Mesendoderm (in vitro differentiated cells): ENCODE measurements at regions not wholly inside any gene's neighbourhood (a gene's known extent, or its start where the extent isn't known, plus 50 kb on each side); places are given as distances from the start of the nearest gene placed in this dataset.

Source experiments
- DNase-seq: peaks from one replicate; pipeline ENCODE4 v3.0.0; 2013
- H2AK5ac ChIP-seq: 2 replicates; pipeline ENCODE4 v1.6.1; 2013; ENCODE audit warnings: low read length, inconsistent platforms
- H2BK120ac ChIP-seq: 2 replicates; pipeline ENCODE4 v1.6.1; 2013; ENCODE audit warnings: low read depth, mild to moderate bottlenecking, low read length, moderate library complexity, mixed read lengths
- H2BK15ac ChIP-seq: replicated peaks from 2 replicates; pipeline ENCODE4 v1.6.1; 2013; ENCODE audit warnings: low read depth, mild to moderate bottlenecking, moderate library complexity
- H2BK5ac ChIP-seq: 2 replicates; pipeline ENCODE4 v1.6.1; 2013; ENCODE audit warnings: low read length, inconsistent platforms
- H3K18ac ChIP-seq: 2 replicates; pipeline ENCODE4 v1.6.1; 2013; ENCODE audit warnings: mild to moderate bottlenecking, low read length, mixed read lengths
- H3K23ac ChIP-seq: one replicate; pipeline ENCODE4 v1.6.1; 2013; ENCODE audit warnings: low read length
- H3K27ac ChIP-seq: 2 replicates; pipeline ENCODE4 v1.5.1; 2013; ENCODE audit warnings: low read depth, mild to moderate bottlenecking, inconsistent platforms, low read length, moderate library complexity
- H3K27me3 ChIP-seq: 2 replicates; pipeline ENCODE4 v1.6.1; 2013; ENCODE audit warnings: low read length, control low read depth, mild to moderate bottlenecking, inconsistent platforms; ENCODE audit not compliant: insufficient read depth, poor library complexity
- H3K36me3 ChIP-seq: 2 replicates; pipeline ENCODE4 v1.6.1; 2013; ENCODE audit warnings: low read length, inconsistent platforms; ENCODE audit not compliant: control insufficient read depth, insufficient read depth
- H3K4ac ChIP-seq: one replicate; pipeline ENCODE4 v1.6.1; 2013; ENCODE audit warnings: low read depth, mild to moderate bottlenecking, low read length, moderate library complexity
- H3K4me1 ChIP-seq: 2 replicates; pipeline ENCODE4 v1.6.1; 2013; ENCODE audit warnings: low read depth, low read length, inconsistent platforms; ENCODE audit not compliant: control insufficient read depth
- H3K4me2 ChIP-seq: 2 replicates; pipeline ENCODE4 v1.6.1; 2013; ENCODE audit warnings: low read length
- H3K4me3 ChIP-seq: 2 replicates; pipeline ENCODE4 v1.5.1; 2013; ENCODE audit warnings: mild to moderate bottlenecking, low read length
- H3K56ac ChIP-seq: one replicate; pipeline ENCODE4 v1.6.1; 2013; ENCODE audit warnings: low read length
- H3K79me1 ChIP-seq: 2 replicates; pipeline ENCODE4 v1.6.1; 2013; ENCODE audit warnings: low read length, inconsistent platforms
- H3K79me2 ChIP-seq: 2 replicates; pipeline ENCODE4 v1.6.1; 2013; ENCODE audit warnings: mild to moderate bottlenecking, low read length; ENCODE audit not compliant: control insufficient read depth, insufficient read depth
- H3K9ac ChIP-seq: 2 replicates; pipeline ENCODE4 v1.6.1; 2013; ENCODE audit warnings: low read length, inconsistent platforms
- H4K5ac ChIP-seq: one replicate; pipeline ENCODE4 v1.6.1; 2013; ENCODE audit warnings: low read length
- H4K8ac ChIP-seq: one replicate; pipeline ENCODE4 v1.6.1; 2013; ENCODE audit warnings: low read depth, mild to moderate bottlenecking, control low read depth, low read length, moderate library complexity
- WGBS: extraction: QIAGEN DNeasy Blood & Tissue Kit; methylation state at CpG from one replicate; pipeline ENCODE4 v1.1.7; 2013; ENCODE audit warnings: low lambda C conversion rate, missing lambda C conversion rate; ENCODE audit not compliant: insufficient coverage; ENCODE audit errors: extremely low coverage; 5-methylcytosine and 5-hydroxymethylcytosine counted together

DNA sequence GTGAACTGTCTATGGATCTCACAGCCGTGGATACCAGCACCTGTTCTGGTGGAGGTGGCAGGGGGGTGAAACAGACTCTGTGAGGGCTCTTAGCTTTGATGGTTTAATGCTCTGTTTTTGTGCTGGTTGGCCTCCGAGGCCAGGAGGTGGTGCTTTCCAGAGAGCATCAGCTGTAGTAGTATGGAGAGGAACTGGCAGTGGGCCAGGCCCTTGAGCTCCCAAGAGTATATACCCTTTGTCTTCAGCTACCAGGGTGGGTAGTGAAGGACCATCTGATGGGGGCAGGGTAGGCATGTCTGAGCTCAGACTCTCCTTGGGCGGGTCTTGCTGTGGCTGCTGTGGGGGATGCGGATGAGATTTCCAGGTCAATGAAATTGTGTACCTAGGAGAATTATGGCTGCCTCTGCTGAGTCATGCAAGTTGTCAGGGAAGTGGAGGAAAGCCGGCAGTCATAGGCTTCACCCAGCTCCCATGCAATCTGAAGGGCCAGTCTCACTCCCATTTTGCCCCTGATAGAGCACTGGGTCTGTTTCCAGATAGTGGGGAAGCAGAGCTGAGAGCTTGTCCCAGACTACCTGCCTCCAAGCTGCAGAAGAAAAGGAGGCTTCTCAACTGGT lies 102.7 kb upstream of the AHI1 start:
- Histone ChIP-seq H2BK15ac (no peak overlapping the region), H3K18ac (no peak overlapping the region), H3K9ac (no peak overlapping the region), H3K36me3 (no peaks in the 10 kb centered on the region), H3K27ac (no peak overlapping the region), H2BK120ac (no peak overlapping the region), H2BK5ac (no peak overlapping the region), H3K56ac (no peak overlapping the region), H3K4me3 (no peak overlapping the region), H3K4me1 (no peaks in the 10 kb centered on the region), H3K79me2 (no peaks in the 10 kb centered on the region), H4K8ac (no peak overlapping the region), H2AK5ac (no peak overlapping the region), H3K27me3 (no peaks in the 10 kb centered on the region), H4K5ac (no peak overlapping the region), H3K4ac (no peak overlapping the region), H3K23ac (no peak overlapping the region), H3K4me2 (no peak overlapping the region), H3K79me1 (no peaks in the 10 kb centered on the region)
- DNase-seq, result no peak
- WGBS, result no CpG with 5 or more reads among the region's 5 CpGs

DNA sequence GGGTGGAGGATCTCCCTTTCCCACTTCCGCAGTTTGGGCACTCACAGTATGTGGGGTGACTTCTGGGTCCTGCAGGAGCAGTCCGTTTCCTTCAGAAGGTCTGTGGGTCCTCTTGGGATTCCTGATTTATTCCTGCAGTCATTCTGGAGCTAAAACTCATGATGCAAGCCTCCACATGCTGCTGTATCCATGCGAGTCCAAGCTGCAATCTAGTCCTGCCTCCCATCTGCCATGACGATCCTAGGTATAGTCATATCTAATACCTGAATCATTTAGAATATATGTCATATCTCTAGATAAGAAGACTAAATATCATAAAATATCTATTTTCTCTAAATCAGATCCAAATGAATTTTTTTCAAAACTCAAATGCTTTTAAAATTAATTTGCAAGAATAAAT lies 103.4 kb upstream of the AHI1 start:
- Histone ChIP-seq H2BK120ac (no peak overlapping the region), H3K79me1 (no peaks in the 10 kb centered on the region)
- no peak for DNase-seq

DNA sequence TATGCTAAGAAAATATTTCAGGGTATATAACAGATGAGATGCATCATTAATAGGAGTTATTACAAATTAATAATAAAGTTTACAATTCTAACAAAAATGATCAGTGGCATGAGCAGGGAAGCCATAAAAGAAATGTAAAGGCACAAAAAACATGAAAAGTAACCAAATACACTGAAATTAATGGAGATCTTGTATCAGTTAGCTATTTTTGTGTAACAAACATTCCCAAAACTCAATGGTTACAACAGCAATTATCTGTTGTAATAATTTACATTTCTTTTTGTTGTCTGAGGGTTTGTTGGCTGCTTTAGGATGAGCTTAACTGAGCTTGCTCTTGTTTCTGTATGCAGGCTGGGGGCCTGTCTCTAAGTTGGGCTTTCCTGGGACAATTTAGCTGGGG lies 104.3 kb upstream of the AHI1 start:
- H2BK5ac ChIP-seq, result no peak overlapping the region
- no peaks in the 10 kb centered on the region for H3K79me1 ChIP-seq
- no peak overlapping the region for H3K9ac ChIP-seq
- no peaks in the 10 kb centered on the region for H3K36me3 ChIP-seq
- H3K4me1 ChIP-seq, result no peaks in the 10 kb centered on the region
- no peak overlapping the region for H3K18ac ChIP-seq
- no peak overlapping the region for H2AK5ac ChIP-seq
- H4K5ac ChIP-seq, result no peak overlapping the region
- no peaks in the 10 kb centered on the region for H3K79me2 ChIP-seq
- H3K4ac ChIP-seq, result no peak overlapping the region
- H3K23ac ChIP-seq, result no peak overlapping the region
- DNase-seq, result no peak
- H2BK120ac ChIP-seq, result no peak overlapping the region
- no peak overlapping the region for H4K8ac ChIP-seq
- H2BK15ac ChIP-seq, result no peak overlapping the region
- H3K4me2 ChIP-seq, result no peak overlapping the region
- H3K56ac ChIP-seq, result no peak overlapping the region
- H3K27me3 ChIP-seq, result no peaks in the 10 kb centered on the region
- no peak overlapping the region for H3K4me3 ChIP-seq
- H3K27ac ChIP-seq, result no peak overlapping the region

More for the DNA sequence above, 103.4 kb upstream of the AHI1 start:
- no CpG with 5 or more reads among the region's 4 CpGs for WGBS
- Histone ChIP-seq H2BK15ac (no peak overlapping the region), H3K4me3 (no peak overlapping the region), H3K36me3 (no peaks in the 10 kb centered on the region), H3K18ac (no peak overlapping the region), H3K27ac (no peak overlapping the region), H2AK5ac (no peak overlapping the region), H4K8ac (no peak overlapping the region), H3K4me1 (no peaks in the 10 kb centered on the region), H3K4ac (no peak overlapping the region), H3K23ac (no peak overlapping the region), H4K5ac (no peak overlapping the region), H3K9ac (no peak overlapping the region), H3K4me2 (no peak overlapping the region), H3K56ac (no peak overlapping the region), H3K27me3 (no peaks in the 10 kb centered on the region), H2BK5ac (no peak overlapping the region), H3K79me2 (no peaks in the 10 kb centered on the region)

DNA sequence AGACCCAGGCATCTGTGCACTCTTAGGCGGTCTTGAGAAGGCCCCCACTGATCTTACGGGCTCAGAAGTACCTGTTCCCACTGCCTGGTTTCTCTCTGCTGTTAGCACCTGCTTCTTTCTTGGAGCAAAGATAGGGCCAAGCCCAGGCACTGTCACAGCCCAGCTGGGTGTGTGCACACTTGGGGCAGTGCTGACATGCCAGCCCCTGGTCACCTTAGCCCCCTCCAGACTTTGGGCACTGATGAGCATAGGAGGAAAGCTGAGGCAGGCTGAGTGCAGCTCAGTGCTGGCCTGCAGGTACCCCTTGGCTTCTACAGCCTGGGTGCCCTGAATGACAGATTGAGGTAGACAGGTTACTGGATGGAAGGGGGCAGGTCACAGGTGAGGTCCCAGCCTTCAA lies 105.7 kb upstream of the AHI1 start:
- Histone ChIP-seq H3K4me3 (no peak overlapping the region), H3K27ac (no peak overlapping the region), H3K4me1 (no peaks in the 10 kb centered on the region), H3K56ac (no peak overlapping the region), H3K4ac (no peak overlapping the region), H3K18ac (no peak overlapping the region), H3K79me2 (no peaks in the 10 kb centered on the region), H2BK5ac (no peak overlapping the region), H3K27me3 (no peaks in the 10 kb centered on the region), H2BK15ac (no peak overlapping the region), H2BK120ac (no peak overlapping the region), H3K23ac (no peak overlapping the region), H4K8ac (no peak overlapping the region), H3K9ac (no peak overlapping the region), H4K5ac (no peak overlapping the region), H2AK5ac (no peak overlapping the region), H3K4me2 (no peak overlapping the region), H3K36me3 (no peaks in the 10 kb centered on the region), H3K79me1 (no peaks in the 10 kb centered on the region)
- no peak for DNase-seq
- WGBS, result no CpG with 5 or more reads among the region's 2 CpGs

DNA sequence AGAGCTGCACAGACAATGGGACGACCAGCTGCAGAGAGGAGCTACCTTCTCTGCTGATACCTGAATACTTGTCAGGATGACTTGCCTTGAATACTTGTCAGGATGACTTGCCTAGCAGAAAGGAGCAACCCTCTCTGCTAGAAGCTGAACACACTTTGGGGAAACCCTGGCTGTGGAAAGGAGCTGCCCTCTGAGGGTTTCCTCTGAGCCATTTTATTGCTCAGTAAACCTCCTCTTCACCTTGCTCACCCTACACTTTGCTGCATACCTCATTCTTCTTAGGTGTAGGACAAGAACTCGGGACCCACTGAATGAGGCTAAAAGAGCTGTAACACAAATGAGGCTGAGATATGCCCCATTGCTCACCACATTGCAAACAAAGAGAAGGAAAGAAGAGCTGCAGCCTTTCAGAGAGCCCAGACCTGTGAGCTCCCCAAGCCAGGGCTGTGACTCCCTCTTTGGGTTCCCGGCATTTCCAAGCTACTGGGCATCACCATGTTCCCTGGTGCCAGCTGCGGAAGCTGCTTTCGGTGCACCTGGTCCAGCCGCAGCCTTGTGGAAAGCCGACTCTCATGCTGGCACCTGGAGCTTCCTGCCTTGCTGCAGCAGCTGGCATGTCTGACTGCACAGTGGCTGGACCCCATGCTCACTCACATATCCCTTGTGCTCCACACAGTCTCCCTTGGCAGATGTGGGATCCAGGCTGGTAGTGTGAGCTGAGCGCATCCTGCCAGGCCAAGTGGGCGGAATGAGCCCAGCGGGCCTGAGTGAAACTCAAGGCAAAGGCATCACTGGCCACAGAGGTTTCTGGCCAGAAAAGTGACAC lies 106.7 kb upstream of the AHI1 start:
- no peak overlapping the region for H3K4ac ChIP-seq
- no peak overlapping the region for H4K8ac ChIP-seq

More for the DNA sequence above, 106.7 kb upstream of the AHI1 start:
- H2AK5ac ChIP-seq, result no peak overlapping the region
- no peak overlapping the region for H3K23ac ChIP-seq
- no CpG with 5 or more reads among the region's 10 CpGs for WGBS
- H3K9ac ChIP-seq, result no peak overlapping the region
- no peak for DNase-seq
- H3K4me1 ChIP-seq, result no peaks in the 10 kb centered on the region
- H3K56ac ChIP-seq, result no peak overlapping the region
- no peak overlapping the region for H2BK15ac ChIP-seq
- H4K5ac ChIP-seq, result no peak overlapping the region
- no peak overlapping the region for H3K4me3 ChIP-seq
- no peaks in the 10 kb centered on the region for H3K36me3 ChIP-seq
- H2BK5ac ChIP-seq, result no peak overlapping the region
- no peaks in the 10 kb centered on the region for H3K79me1 ChIP-seq
- H3K27me3 ChIP-seq, result no peaks in the 10 kb centered on the region
- no peak overlapping the region for H3K4me2 ChIP-seq
- H3K27ac ChIP-seq, result no peak overlapping the region
- H3K79me2 ChIP-seq, result no peaks in the 10 kb centered on the region
- no peak overlapping the region for H3K18ac ChIP-seq
- no peak overlapping the region for H2BK120ac ChIP-seq
